UCSD-AML1 (cell line): ENCODE measurements at regions not wholly inside any gene's neighbourhood (a gene's known extent, or its start where the extent isn't known, plus 50 kb on each side); places are given as distances from the start of the nearest gene placed in this dataset.
"Not testable (repeated sequence)": the region's sequence is repeated elsewhere in the genome, so short reads cannot be mapped to it uniquely, and the experiment has no call there.

ENCODE experiments used
- DNase-seq: peaks from one replicate; lab custom pipeline; 2025; ENCODE audit not compliant: unreplicated experiment; lab: John Stamatoyannopoulos, UW

DNA sequence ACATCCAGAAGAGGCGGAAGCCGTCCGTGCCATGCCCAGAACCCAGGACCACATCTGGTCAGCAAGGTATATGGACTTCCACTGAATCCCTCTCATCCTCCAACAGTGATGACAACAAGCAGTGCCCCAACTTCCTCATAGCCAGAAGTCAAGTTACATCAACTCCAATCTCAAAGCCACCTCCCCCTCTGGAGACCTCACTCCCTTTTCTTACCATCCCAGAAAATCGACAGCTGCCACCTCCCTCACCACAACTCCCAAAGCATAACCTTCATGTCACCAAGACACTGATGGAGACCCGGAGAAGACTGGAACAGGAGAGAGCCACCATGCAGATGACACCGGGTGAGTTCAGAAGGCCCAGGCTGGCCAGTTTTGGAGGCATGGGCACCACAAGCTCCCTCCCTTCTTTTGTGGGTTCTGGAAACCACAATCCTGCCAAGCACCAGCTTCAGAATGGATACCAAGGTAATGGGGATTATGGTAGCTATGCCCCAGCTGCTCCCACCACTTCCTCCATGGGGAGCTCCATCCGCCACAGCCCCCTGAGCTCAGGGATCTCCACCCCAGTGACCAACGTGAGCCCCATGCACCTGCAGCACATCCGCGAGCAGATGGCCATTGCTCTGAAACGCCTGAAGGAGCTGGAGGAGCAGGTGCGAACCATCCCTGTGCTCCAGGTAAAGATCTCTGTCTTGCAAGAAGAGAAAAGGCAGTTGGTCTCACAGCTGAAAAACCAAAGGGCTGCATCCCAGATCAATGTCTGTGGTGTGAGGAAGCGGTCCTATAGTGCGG lies 130.3 kb upstream of the DMRT1 start:
- DNase-seq, result no peak

DNA sequence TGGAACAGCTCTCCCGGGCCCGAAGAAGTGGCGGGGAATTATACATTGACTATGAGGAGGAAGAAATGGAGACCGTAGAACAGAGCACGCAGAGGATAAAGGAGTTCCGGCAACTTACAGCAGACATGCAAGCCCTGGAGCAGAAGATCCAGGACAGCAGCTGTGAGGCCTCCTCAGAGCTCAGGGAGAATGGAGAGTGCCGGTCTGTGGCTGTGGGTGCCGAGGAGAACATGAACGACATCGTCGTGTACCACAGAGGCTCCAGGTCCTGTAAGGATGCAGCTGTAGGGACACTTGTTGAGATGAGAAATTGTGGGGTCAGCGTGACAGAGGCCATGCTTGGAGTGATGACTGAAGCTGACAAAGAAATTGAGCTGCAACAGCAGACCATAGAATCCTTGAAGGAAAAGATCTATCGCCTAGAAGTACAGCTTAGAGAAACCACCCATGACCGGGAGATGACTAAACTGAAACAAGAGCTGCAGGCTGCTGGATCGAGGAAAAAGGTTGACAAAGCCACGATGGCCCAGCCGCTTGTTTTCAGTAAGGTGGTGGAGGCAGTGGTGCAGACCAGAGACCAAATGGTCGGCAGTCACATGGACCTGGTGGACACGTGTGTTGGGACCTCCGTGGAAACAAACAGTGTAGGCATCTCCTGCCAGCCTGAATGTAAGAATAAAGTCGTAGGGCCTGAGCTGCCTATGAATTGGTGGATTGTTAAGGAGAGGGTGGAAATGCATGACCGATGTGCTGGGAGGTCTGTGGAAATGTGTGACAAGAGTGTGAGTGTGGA lies 129.5 kb upstream of the DMRT1 start:
- no peak for DNase-seq

DNA sequence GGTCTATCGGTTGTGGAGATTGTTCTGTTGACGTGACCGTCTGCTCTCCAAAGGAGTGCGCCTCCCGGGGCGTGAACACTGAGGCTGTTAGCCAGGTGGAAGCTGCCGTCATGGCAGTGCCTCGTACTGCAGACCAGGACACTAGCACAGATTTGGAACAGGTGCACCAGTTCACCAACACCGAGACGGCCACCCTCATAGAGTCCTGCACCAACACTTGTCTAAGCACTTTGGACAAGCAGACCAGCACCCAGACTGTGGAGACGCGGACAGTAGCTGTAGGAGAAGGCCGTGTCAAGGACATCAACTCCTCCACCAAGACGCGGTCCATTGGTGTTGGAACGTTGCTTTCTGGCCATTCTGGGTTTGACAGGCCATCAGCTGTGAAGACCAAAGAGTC lies 128.9 kb upstream of the DMRT1 start:
- DNase-seq, result no peak

DNA sequence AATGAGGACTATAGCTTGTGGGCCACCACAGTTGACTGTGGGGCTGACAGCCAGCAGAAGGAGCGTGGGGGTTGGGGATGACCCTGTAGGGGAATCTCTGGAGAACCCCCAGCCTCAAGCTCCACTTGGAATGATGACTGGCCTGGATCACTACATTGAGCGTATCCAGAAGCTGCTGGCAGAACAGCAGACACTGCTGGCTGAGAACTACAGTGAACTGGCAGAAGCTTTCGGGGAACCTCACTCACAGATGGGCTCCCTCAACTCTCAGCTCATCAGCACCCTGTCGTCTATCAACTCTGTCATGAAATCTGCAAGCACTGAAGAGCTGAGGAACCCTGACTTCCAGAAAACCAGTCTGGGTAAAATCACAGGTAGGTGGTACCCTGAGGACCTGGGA lies 128.4 kb upstream of the DMRT1 start:
- DNase-seq, result no peak

DNA sequence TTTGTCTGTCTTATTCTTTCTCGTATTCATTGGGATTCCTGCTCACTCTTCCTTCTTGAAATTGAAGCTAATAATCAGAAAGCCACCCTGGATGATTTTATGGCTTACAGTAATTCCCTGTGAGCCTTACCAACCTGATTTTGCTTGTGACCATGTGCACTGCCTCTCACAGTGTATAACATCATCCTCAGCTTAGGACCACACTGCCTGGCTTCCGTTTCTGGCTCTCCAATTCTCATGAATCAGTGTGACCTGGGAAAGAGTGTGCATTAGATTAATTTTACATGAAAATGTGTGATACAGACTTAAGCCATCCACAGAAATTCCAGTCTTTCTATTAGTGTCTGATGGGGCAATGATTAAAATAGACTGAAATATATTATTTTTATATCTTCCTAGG lies 126.8 kb upstream of the DMRT1 start:
- DNase-seq, result no peak

DNA sequence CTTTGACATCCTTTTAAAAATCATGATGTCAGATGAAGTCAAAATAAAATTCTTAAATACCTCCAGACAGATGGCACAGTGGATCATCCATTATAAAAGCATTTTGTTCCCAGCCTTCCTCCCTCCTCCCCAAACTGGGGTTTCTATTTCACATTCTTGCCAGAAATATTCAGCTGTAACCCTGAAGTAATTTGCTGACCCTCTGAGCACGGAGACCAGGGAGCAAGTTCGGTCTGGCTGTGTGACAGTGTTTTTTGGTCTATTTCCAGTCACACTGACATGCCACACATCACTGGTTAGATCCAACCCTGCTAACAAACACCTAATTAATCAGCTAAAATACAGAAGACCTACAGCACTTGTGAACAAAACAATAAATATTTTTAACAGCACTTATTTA lies 126.2 kb upstream of the DMRT1 start:
- no peak for DNase-seq

DNA sequence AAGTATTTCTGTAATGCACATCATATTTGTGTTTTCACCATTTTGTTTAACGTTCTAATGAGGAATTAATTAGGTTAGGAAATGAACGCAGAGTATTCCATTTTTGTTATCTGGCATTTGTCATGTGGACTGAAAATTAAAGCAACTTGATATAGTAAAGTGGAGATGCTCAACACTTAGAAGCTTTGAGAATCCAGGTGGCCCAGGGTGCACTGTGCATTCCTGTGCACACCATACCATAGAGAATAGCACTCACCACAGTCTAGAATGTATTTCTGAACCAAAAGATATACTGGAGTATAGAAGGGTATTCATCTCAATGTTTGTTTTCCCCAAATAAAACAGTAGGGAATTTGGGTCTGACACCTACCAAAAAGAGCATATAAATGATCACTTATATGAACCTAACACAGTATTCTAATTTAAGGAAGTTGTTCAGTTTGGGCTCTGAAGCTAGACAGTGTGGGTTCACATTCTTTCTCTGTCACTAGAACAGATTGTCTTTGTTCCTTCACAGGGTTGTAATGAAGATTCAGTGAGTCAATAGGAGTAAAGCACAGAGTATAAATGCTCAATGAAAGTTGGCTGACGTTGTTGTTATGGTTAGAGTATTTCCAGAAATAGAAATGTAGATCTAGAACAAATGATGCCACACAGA lies 125.6 kb upstream of the DMRT1 start:
- no peak for DNase-seq

DNA sequence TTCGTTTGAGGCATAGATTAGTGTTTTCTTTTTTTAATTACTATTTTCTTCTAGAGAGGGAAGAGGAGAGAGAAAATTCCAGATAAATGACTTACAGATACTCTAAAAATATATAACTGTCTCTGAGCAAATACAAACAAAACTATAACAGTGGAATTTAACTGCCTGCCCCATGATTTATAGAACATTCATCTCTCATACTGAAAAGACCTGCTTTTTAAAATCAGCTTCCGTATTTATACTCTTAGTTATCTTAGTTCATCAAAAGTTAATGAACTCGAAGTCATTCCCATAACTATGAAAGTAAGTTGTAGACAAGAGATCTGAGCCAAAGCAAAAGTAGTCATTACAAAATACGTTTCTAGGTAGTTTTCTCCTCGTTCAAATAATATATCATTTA lies 123.8 kb upstream of the DMRT1 start:
- no peak for DNase-seq

DNA sequence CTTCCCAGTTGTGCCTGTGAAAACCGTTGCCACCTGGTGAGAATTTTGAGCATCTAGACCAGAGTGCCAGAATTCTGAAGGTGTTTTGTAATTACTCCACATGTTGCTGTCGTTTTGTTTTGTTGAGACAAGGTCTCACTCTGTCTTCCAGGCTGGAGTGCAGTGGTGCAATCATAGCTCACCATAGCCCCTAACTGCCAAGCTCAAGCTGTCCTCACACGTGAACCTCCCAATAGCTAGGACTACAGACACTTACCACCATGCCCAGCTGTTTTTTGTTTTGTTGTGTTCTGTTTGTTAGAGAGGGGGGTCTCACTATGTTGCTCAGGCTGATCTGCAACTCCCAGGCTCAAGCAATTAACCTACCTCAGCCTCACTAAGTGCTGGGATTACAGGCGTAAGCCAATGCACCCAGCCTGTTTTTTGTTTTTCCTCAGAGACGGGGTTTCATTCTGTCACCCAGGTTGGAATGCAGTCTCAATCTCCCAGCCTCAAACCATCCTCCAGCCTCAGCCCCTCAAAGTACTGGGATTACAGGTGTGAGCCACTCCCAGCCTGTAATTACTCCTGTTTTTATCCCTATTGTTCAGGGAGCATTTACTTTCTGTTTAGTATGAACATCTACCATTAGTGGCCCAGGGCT lies 121.1 kb upstream of the DMRT1 start:
- no peak for DNase-seq

DNA sequence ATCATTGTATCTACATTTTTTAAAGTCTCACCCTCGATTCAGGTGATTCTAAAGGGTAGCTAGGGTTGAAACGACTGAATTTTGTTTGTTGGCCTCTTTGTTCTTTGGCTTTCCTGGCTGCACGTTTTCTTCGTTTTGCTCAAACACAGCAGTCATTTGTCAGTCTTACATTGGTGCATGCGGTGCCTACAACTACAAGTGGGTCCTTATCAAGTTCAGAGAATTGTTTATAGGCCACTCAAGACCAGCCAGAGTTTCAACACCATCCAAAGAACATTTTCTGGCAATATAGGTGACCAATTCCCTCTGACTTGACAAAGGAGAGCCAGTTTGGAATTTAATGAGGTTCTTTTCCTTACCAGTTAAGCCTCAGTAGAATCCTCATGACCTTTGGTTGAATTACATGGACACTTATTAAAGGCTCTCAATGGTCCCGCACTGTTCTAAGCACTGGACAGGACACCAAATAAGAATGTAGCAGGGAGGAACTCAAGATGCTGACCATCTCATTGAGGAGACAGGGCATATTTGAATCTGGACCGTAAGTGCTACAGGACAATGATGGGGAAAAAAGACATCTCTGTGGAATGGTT lies 119.0 kb upstream of the DMRT1 start:
- DNase-seq, result no peak

DNA sequence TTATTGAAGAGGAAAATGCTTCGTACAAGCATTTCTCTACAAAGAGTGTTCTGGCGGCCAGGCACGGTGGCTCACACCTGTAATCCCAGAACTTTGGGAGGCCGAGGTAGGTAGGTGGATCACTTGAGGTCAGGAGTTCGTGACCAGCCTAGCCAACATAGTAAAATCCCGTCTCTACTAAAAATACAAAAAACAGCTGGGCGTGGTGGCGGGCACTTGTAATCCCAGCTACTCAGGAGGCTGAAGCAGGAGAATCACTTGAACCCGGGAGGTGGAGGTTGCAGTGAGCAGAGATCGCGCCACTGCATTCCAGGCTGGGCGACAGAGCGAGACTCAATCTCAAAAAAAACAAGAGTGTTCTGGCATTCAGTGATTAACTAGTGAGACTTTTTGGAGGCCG lies 117.0 kb upstream of the DMRT1 start:
- DNase-seq, result not testable (repeated sequence)

DNA sequence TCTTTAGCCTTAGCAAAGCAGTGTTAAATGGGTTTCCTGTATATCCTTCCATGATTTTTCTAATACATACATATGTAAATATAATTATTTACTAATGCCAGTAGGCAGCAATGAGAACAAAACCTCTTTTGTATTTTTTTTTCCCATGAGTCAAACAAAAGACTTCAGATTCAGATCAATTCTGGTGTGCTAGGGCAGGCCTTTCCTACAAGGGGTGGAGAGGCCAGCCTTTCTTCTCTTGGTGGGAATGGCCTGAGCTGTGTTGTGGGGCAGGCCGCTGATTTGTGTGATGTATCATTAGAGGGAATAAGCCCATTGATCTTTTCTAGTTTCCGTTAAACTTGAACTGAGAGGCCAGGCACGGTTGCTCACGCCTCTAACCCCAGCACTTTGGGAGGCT lies 115.5 kb upstream of the DMRT1 start:
- no peak for DNase-seq

DNA sequence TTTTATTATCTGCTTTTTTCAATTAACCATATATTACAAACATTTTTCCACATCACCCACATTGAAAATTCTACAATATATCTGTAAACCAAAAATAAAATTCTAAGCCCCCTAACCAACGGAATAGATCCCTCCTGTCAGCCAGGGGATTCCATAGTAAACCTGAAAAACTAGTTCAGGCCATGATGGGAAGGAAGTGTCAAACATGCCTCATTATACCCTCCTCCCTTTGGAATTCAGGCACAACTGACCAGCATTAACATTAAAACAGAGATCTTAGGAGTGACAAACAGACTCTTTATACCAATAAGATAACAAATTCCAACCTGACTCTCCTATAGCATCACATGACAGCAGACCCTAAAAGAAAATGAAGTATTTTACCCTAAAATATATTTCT lies 113.7 kb upstream of the DMRT1 start:
- DNase-seq, result no peak

DNA sequence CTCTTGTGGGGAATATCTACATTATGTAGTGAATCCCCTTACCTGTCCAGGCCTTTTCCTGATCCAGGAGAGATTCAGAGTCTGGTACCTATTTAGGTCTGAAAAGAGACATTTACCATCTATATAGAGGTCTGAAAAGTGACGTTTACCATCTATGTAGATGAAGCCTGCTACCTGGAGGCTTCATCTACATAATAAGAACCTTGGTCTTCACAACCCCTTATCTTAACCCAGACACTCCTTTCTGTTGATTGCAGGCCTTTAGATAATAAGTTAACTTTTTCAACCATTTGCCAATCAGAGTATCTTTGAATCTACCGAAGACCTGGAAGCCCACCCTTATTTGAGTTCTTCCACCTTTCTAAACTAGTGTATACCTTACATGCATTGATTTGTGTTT lies 113.0 kb upstream of the DMRT1 start:
- DNase-seq, result no peak

DNA sequence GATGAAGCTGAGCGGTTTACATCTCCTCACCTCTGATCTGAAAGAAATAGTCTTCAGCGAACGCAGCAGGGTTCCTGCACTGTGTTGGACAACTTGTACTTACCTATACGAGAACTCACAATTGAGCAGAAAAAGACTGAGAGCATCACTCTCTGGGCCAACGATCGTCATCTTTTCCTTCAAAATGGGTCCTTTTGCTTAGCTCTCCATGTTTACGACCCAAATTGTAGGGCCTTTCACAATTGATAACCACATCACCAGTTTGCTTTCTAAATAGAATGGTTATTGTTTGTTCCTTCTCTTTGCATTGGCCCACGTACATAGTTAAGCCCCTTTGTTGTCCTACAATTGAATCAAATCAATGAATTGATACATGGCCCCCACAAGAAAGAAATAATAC lies 110.0 kb upstream of the DMRT1 start:
- no peak for DNase-seq

DNA sequence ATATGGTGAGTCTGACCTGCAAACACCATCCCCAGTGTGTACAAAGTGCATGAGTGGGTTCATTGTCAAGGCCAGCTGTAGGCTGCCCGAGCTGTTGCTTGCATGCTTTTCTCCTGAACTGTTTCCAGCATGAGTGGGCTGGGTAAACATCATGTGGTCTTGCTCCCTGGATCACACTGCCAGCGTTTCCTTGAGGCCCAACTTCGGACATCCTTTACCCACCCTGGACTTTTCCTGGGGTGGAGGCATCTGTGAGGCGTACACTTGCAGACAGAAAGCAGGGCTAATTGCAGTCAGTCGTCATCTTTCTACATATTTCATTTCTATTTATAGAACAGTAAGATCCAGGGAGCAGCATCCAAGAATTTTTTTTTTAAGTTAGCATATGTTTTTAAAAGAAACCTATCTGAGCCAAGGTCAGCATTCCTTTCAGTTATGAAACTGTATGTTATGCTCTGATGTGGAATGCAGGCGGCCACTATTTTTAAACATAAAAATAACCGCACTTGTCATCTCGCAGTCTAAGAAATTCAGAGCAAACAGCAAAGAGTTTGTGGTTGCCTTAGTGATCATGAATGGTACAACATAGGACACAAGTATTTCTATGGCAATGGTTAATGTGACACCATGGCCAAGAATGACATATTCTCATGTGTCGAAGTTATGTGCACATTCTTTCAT lies 106.5 kb upstream of the DMRT1 start:
- DNase-seq, result no peak

DNA sequence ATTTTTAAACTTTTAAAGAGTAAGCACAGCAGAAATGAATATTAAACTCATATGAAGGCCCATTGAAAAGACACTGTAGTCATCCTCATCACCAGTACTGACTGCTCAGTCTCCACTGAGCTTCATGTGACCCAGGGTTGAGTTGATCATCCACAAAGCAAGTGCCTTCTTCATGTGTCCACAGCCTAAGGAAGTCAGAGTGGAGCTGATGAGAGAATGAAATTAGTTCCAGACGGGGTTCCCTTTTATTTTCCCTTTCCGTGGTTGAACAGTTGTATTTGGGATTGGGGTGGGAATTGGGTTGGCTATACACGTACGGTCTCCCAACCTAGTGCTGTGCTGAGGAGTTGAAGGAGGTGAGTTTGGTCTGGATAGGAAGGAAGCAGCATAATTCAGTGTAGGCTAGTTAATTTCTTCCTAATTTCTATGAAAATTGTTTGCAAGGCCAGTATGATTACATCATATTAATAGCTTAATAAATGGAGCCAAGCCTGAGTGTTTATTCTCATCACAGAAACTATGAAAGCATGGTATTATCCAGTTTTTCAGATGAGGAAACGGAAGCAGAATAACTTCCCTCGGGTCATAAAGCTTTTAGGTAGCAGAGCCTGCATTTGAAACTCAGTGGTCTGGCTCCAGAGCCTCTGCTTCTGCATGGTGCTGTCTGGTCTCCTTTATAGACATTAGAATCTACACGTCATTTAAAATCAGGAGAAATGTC lies 103.9 kb upstream of the DMRT1 start:
- no peak for DNase-seq

DNA sequence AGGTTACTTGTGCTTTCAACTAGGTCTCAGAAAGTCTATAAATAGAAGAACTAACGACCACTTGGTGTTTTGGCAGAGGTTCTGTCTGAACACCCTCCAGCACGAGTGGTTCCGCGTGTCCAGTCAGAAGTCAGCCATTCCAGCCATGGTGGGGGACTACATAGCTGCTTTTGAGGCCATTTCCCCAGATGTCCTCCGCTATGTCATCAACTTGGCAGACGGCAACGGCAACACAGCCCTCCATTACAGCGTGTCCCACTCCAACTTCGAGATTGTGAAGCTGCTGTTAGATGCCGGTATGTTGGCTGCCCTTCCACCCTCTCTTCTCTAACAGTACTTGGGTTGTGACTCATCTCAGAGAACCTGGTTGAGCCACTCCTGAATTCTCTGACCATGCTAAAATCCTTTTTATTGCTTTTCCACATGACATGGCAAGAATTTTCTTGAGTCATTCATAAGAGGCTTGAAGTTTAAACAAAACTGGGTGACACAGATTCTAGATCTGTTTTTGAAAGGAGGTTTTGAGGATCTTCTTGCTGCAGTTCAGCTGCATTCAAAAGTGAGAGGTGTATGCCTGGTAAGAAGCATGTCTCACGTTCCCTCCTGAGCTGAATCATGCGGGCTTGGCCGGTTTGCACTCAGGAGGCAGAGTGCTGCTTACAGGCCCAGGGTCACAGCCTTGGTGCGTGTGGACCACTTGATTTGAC lies 103.1 kb upstream of the DMRT1 start:
- DNase-seq, result no peak

DNA sequence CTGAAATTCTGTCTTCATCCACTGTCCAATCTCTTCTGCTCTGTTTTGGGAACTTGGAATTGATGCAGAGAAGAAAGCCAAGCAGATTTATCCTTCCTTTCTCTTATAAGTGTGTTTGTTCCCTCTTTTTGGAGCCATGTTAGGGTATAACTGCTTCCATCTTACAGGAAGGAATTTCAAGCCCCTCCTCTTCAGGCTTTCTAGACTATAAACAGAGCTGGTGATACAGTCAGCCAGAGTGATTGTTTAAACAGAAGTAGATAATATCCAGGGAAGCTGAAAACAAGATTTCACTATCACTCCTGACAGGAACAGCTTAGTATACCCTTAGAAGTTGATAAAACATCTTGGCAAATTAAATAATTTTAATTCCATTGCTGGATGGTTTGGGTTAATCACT lies 102.1 kb upstream of the DMRT1 start:
- no peak for DNase-seq
